ENCODE measurements at regions not wholly inside any gene's neighbourhood (a gene's known extent, or its start where the extent isn't known, plus 50 kb on each side); places are given as distances from the start of the nearest gene placed in this dataset.

- DNase-seq (ENCODE audit: low spot score): no peak
- Mint-ChIP-seq H3K4me1 (ENCODE audit: low read depth) (peaks cover 4% of the 10 kb centered on the region), H3K27ac (no peak overlapping the region), H3K27me3 (ENCODE audit: low read depth) (peaks cover 7% of the 10 kb centered on the region), H3K4me3 (ENCODE audit: low read depth) (no peak overlapping the region), H3K36me3 (ENCODE audit: low read depth) (no peaks in the 10 kb centered on the region), H3K9me3 (no peaks in the 10 kb centered on the region)
- intact Hi-C loops (cut with micrococcal nuclease): no loop called here
These were observed 105.7 kb downstream of the LCA5 start for GRCh38 chr6:79431537-79431933.

- Mint-ChIP-seq H3K9me3 (no peaks in the 10 kb centered on the region), H3K4me3 (ENCODE audit: low read depth) (no peak overlapping the region), H3K27ac (no peak overlapping the region), H3K4me1 (ENCODE audit: low read depth) (peaks cover 4% of the 10 kb centered on the region), H3K36me3 (ENCODE audit: low read depth) (no peaks in the 10 kb centered on the region), H3K27me3 (ENCODE audit: low read depth) (peaks cover 7% of the 10 kb centered on the region)
- intact Hi-C loops (cut with micrococcal nuclease): no loop called here
- no peak for DNase-seq (ENCODE audit: low spot score)
These were observed 106.2 kb downstream of the LCA5 start for GRCh38 chr6:79430913-79431536.

- peaks cover 3% of the 10 kb centered on the region for H3K4me1 Mint-ChIP-seq (ENCODE audit: low read depth)
- no peaks in the 10 kb centered on the region for H3K36me3 Mint-ChIP-seq (ENCODE audit: low read depth)
- no peak overlapping the region for H3K4me3 Mint-ChIP-seq (ENCODE audit: low read depth)
- no peak overlapping the region for H3K27ac Mint-ChIP-seq
- peaks cover 8% of the 10 kb centered on the region for H3K27me3 Mint-ChIP-seq (ENCODE audit: low read depth)
- DNase-seq (ENCODE audit: low spot score): no peak
- H3K9me3 Mint-ChIP-seq: no peaks in the 10 kb centered on the region
- intact Hi-C loops (cut with micrococcal nuclease): no loop called here
These were observed 109.5 kb downstream of the LCA5 start for GRCh38 chr6:79427721-79428120.

GRCh38 chr6:79426625-79427278, 110.5 kb downstream of the LCA5 start:
- intact Hi-C loops (cut with micrococcal nuclease): no loop called here
- Mint-ChIP-seq H3K9me3 (no peaks in the 10 kb centered on the region), H3K36me3 (ENCODE audit: low read depth) (no peaks in the 10 kb centered on the region), H3K4me3 (ENCODE audit: low read depth) (no peak overlapping the region), H3K4me1 (ENCODE audit: low read depth) (no peaks in the 10 kb centered on the region), H3K27ac (no peak overlapping the region), H3K27me3 (ENCODE audit: low read depth) (peaks cover 9% of the 10 kb centered on the region)
- no peak for DNase-seq (ENCODE audit: low spot score)

- Mint-ChIP-seq H3K27ac (no peak overlapping the region), H3K9me3 (no peaks in the 10 kb centered on the region), H3K4me3 (ENCODE audit: low read depth) (no peak overlapping the region), H3K27me3 (ENCODE audit: low read depth) (peaks cover 9% of the 10 kb centered on the region), H3K36me3 (ENCODE audit: low read depth) (no peaks in the 10 kb centered on the region), H3K4me1 (ENCODE audit: low read depth) (no peaks in the 10 kb centered on the region)
- DNase-seq (ENCODE audit: low spot score): no peak
- intact Hi-C loops (cut with micrococcal nuclease): no loop called here
These were observed 111.5 kb downstream of the LCA5 start for GRCh38 chr6:79425589-79426311.

GRCh38 chr6:79423216-79423615, 114.0 kb downstream of the LCA5 start:
- no peak for DNase-seq (ENCODE audit: low spot score)
- no peaks in the 10 kb centered on the region for H3K9me3 Mint-ChIP-seq
- no peak overlapping the region for H3K4me3 Mint-ChIP-seq (ENCODE audit: low read depth)
- H3K4me1 Mint-ChIP-seq (ENCODE audit: low read depth): no peaks in the 10 kb centered on the region
- H3K27me3 Mint-ChIP-seq (ENCODE audit: low read depth): peaks cover 7% of the 10 kb centered on the region
- no peaks in the 10 kb centered on the region for H3K36me3 Mint-ChIP-seq (ENCODE audit: low read depth)
- intact Hi-C loops (cut with micrococcal nuclease): no loop called here
- no peak overlapping the region for H3K27ac Mint-ChIP-seq

GRCh38 chr6:79422666-79423065, 114.6 kb downstream of the LCA5 start:
- no peaks in the 10 kb centered on the region for H3K4me1 Mint-ChIP-seq (ENCODE audit: low read depth)
- H3K36me3 Mint-ChIP-seq (ENCODE audit: low read depth): no peaks in the 10 kb centered on the region
- H3K4me3 Mint-ChIP-seq (ENCODE audit: low read depth): no peak overlapping the region
- no peaks in the 10 kb centered on the region for H3K9me3 Mint-ChIP-seq
- H3K27me3 Mint-ChIP-seq (ENCODE audit: low read depth): peaks cover 7% of the 10 kb centered on the region
- DNase-seq (ENCODE audit: low spot score): no peak
- no peak overlapping the region for H3K27ac Mint-ChIP-seq
- intact Hi-C loops (cut with micrococcal nuclease): no loop called here

- Mint-ChIP-seq H3K36me3 (ENCODE audit: low read depth) (no peaks in the 10 kb centered on the region), H3K4me3 (ENCODE audit: low read depth) (no peak overlapping the region)
These were observed 115.3 kb downstream of the LCA5 start for GRCh38 chr6:79421707-79422484.

GRCh38 chr6:79421001-79421411, 116.2 kb downstream of the LCA5 start:
- no peak overlapping the region for H3K4me3 Mint-ChIP-seq (ENCODE audit: low read depth)

More at GRCh38 chr6:79421707-79422484, 115.3 kb downstream of the LCA5 start:
- no peak for DNase-seq (ENCODE audit: low spot score)
- Mint-ChIP-seq H3K27ac (no peak overlapping the region), H3K4me1 (ENCODE audit: low read depth) (no peaks in the 10 kb centered on the region), H3K9me3 (no peaks in the 10 kb centered on the region), H3K27me3 (ENCODE audit: low read depth) (peaks cover 7% of the 10 kb centered on the region)
- intact Hi-C loops (cut with micrococcal nuclease): no loop called here

GRCh38 chr6:79420054-79420453, 117.2 kb downstream of the LCA5 start:
- no peak overlapping the region for H3K27ac Mint-ChIP-seq
- no peaks in the 10 kb centered on the region for H3K4me1 Mint-ChIP-seq (ENCODE audit: low read depth)
- peaks cover 5% of the 10 kb centered on the region for H3K27me3 Mint-ChIP-seq (ENCODE audit: low read depth)
- DNase-seq (ENCODE audit: low spot score): no peak
- intact Hi-C loops (cut with micrococcal nuclease): no loop called here
- H3K4me3 Mint-ChIP-seq (ENCODE audit: low read depth): no peak overlapping the region
- H3K9me3 Mint-ChIP-seq: no peaks in the 10 kb centered on the region
- no peaks in the 10 kb centered on the region for H3K36me3 Mint-ChIP-seq (ENCODE audit: low read depth)

More at GRCh38 chr6:79421001-79421411, 116.2 kb downstream of the LCA5 start:
- no peaks in the 10 kb centered on the region for H3K9me3 Mint-ChIP-seq
- no peak overlapping the region for H3K27ac Mint-ChIP-seq
- intact Hi-C loops (cut with micrococcal nuclease): no loop called here
- peaks cover 7% of the 10 kb centered on the region for H3K27me3 Mint-ChIP-seq (ENCODE audit: low read depth)
- H3K4me1 Mint-ChIP-seq (ENCODE audit: low read depth): no peaks in the 10 kb centered on the region
- H3K36me3 Mint-ChIP-seq (ENCODE audit: low read depth): no peaks in the 10 kb centered on the region
- DNase-seq (ENCODE audit: low spot score): no peak

- Mint-ChIP-seq H3K36me3 (ENCODE audit: low read depth) (no peaks in the 10 kb centered on the region), H3K4me1 (ENCODE audit: low read depth) (no peaks in the 10 kb centered on the region), H3K27me3 (ENCODE audit: low read depth) (peaks cover 1% of the 10 kb centered on the region), H3K4me3 (ENCODE audit: low read depth) (no peak overlapping the region), H3K9me3 (no peaks in the 10 kb centered on the region), H3K27ac (no peak overlapping the region)
- no peak for DNase-seq (ENCODE audit: low spot score)
- intact Hi-C loops (cut with micrococcal nuclease): no loop called here
These were observed 120.3 kb downstream of the LCA5 start for GRCh38 chr6:79416931-79417330.

- intact Hi-C loops (cut with micrococcal nuclease): no loop called here
- DNase-seq (ENCODE audit: low spot score): no peak
- H3K27ac Mint-ChIP-seq: no peak overlapping the region
- no peaks in the 10 kb centered on the region for H3K27me3 Mint-ChIP-seq (ENCODE audit: low read depth)
- no peaks in the 10 kb centered on the region for H3K36me3 Mint-ChIP-seq (ENCODE audit: low read depth)
- H3K4me3 Mint-ChIP-seq (ENCODE audit: low read depth): no peak overlapping the region
- H3K4me1 Mint-ChIP-seq (ENCODE audit: low read depth): no peaks in the 10 kb centered on the region
- no peaks in the 10 kb centered on the region for H3K9me3 Mint-ChIP-seq
These were observed 123.6 kb downstream of the LCA5 start for GRCh38 chr6:79413562-79414002.
